ENCODE measurements at regions not wholly inside any gene's neighbourhood (a gene's known extent, or its start where the extent isn't known, plus 50 kb on each side); places are given as distances from the start of the nearest gene placed in this dataset.

DNA sequence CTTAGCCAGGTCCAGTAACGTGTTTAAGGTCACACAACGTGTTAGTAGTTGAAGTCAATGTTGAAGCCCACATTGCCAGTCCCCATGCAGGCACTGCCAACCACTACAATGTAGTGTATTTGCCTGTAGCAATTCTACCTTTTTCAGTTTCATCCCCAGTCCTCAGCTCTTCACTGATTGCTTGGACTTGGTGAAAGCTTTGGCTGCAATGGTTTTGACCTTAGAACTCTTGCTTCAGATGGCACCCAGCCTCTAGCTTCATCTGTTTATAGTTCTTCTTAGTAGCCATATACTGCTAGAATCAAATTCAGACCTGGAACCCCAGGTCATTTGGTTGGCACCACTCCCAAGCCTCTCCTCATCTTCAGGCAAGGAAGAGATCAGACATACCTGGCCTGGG, 345.4 kb upstream of the SEMA6D start:
- intact Hi-C loops (cut with DNase I), result no loop called here
- FAIRE-seq, result no peak
- no peak overlapping the region for H3K4me3 ChIP-seq (ENCODE audit: low read length in 3 of 3)
- no peaks in the 10 kb centered on the region for H3K9me3 ChIP-seq (ENCODE audit: control insufficient read depth in 2 of 3, insufficient read depth in 1 of 3, low read length in 3 of 3)
- no peaks in the 10 kb centered on the region for H3K4me1 ChIP-seq (ENCODE audit: control insufficient read depth in 2 of 3, insufficient read depth in 2 of 3, low read depth in 1 of 3, low read length in 3 of 3)
- TF ChIP-seq, protein P1, sequence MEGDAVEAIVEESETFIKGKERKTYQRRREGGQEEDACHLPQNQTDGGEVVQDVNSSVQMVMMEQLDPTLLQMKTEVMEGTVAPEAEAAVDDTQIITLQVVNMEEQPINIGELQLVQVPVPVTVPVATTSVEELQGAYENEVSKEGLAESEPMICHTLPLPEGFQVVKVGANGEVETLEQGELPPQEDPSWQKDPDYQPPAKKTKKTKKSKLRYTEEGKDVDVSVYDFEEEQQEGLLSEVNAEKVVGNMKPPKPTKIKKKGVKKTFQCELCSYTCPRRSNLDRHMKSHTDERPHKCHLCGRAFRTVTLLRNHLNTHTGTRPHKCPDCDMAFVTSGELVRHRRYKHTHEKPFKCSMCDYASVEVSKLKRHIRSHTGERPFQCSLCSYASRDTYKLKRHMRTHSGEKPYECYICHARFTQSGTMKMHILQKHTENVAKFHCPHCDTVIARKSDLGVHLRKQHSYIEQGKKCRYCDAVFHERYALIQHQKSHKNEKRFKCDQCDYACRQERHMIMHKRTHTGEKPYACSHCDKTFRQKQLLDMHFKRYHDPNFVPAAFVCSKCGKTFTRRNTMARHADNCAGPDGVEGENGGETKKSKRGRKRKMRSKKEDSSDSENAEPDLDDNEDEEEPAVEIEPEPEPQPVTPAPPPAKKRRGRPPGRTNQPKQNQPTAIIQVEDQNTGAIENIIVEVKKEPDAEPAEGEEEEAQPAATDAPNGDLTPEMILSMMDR (IDR thresholded peaks at IDR 0.05; ENCODE audit: borderline replicate concordance, extremely low read depth, insufficient read depth), result no peak
- no peak for DNase-seq
- H3K27me3 ChIP-seq (ENCODE audit: control insufficient read depth, insufficient read depth, low read length), result no peaks in the 10 kb centered on the region
- no peak overlapping the region for H3K9ac ChIP-seq (ENCODE audit: low read length in 3 of 3)
- no peaks in the 10 kb centered on the region for H3K36me3 ChIP-seq (ENCODE audit: control insufficient read depth in 2 of 3, insufficient read depth in 3 of 3, low read length in 3 of 3)
- H3K27ac ChIP-seq (ENCODE audit: low read depth in 2 of 2, low read length in 2 of 2), result no peak overlapping the region

GRCh38 chr15:47374222-47374621, 343.1 kb upstream of the SEMA6D start:
- Histone ChIP-seq H3K9me3 (ENCODE audit: control insufficient read depth in 2 of 3, insufficient read depth in 1 of 3, low read length in 3 of 3) (no peaks in the 10 kb centered on the region), H3K27me3 (ENCODE audit: control insufficient read depth, insufficient read depth, low read length) (no peaks in the 10 kb centered on the region), H3K4me1 (ENCODE audit: control insufficient read depth in 2 of 3, insufficient read depth in 2 of 3, low read depth in 1 of 3, low read length in 3 of 3) (no peaks in the 10 kb centered on the region), H3K27ac (ENCODE audit: low read depth in 2 of 2, low read length in 2 of 2) (no peak overlapping the region), H3K4me3 (ENCODE audit: low read length in 3 of 3) (no peak overlapping the region), H3K9ac (ENCODE audit: low read length in 3 of 3) (no peak overlapping the region), H3K36me3 (ENCODE audit: control insufficient read depth in 2 of 3, insufficient read depth in 3 of 3, low read length in 3 of 3) (no peaks in the 10 kb centered on the region)
- TF ChIP-seq, protein P1 (IDR thresholded peaks at IDR 0.05; ENCODE audit: borderline replicate concordance, extremely low read depth, insufficient read depth), result no peak
- DNase-seq (no peak), FAIRE-seq (no peak)
- intact Hi-C loops (cut with DNase I), result no loop called here

DNA sequence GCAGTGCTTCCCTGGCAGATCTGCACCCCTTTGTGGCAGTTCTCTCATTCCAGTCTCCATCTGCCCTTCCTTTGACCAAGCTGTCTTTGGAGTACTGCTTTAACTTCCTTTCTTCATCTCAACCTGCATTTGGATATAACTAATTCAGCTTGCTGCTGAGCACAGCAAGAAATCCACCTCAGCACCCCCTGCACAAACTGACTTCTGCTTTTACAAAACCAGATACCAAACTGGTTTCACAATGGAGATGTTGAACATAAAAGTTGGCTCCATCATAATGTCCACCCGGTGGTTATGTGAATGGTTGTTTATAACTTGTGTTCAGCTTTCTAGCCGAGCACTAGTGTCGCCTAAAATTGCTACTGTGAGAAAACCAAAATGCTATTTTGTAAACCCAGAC, 341.1 kb upstream of the SEMA6D start:
- DNase-seq (no peak), FAIRE-seq (no peak)
- Histone ChIP-seq H3K9ac (ENCODE audit: low read length in 3 of 3) (no peak overlapping the region), H3K4me3 (ENCODE audit: low read length in 3 of 3) (no peak overlapping the region), H3K4me1 (ENCODE audit: control insufficient read depth in 2 of 3, insufficient read depth in 2 of 3, low read depth in 1 of 3, low read length in 3 of 3) (no peaks in the 10 kb centered on the region), H3K27ac (ENCODE audit: low read depth in 2 of 2, low read length in 2 of 2) (no peak overlapping the region), H3K36me3 (ENCODE audit: control insufficient read depth in 2 of 3, insufficient read depth in 3 of 3, low read length in 3 of 3) (no peaks in the 10 kb centered on the region), H3K27me3 (ENCODE audit: control insufficient read depth, insufficient read depth, low read length) (no peaks in the 10 kb centered on the region), H3K9me3 (ENCODE audit: control insufficient read depth in 2 of 3, insufficient read depth in 1 of 3, low read length in 3 of 3) (no peaks in the 10 kb centered on the region)
- intact Hi-C loops (cut with DNase I), result no loop called here
- TF ChIP-seq, protein P1 (IDR thresholded peaks at IDR 0.05; ENCODE audit: borderline replicate concordance, extremely low read depth, insufficient read depth), result no peak

GRCh38 chr15:47377465-47377864, 339.8 kb upstream of the SEMA6D start:
- no peak overlapping the region for H3K27ac ChIP-seq (ENCODE audit: low read depth in 2 of 2, low read length in 2 of 2)
- intact Hi-C loops (cut with DNase I), result no loop called here
- TF ChIP-seq, protein P1 (IDR thresholded peaks at IDR 0.05; ENCODE audit: borderline replicate concordance, extremely low read depth, insufficient read depth), result no peak
- H3K27me3 ChIP-seq (ENCODE audit: control insufficient read depth, insufficient read depth, low read length), result no peaks in the 10 kb centered on the region
- DNase-seq, result no peak
- H3K9ac ChIP-seq (ENCODE audit: low read length in 3 of 3), result no peak overlapping the region
- H3K36me3 ChIP-seq (ENCODE audit: control insufficient read depth in 2 of 3, insufficient read depth in 3 of 3, low read length in 3 of 3), result no peaks in the 10 kb centered on the region
- no peaks in the 10 kb centered on the region for H3K4me1 ChIP-seq (ENCODE audit: control insufficient read depth in 2 of 3, insufficient read depth in 2 of 3, low read depth in 1 of 3, low read length in 3 of 3)
- no peak overlapping the region for H3K4me3 ChIP-seq (ENCODE audit: low read length in 3 of 3)
- FAIRE-seq, result no peak
- no peaks in the 10 kb centered on the region for H3K9me3 ChIP-seq (ENCODE audit: control insufficient read depth in 2 of 3, insufficient read depth in 1 of 3, low read length in 3 of 3)
